HG02973 (cell line): ENCODE measurements at regions not wholly inside any gene's neighbourhood (a gene's known extent, or its start where the extent isn't known, plus 50 kb on each side); places are given as distances from the start of the nearest gene placed in this dataset.

Source experiments
- ATAC-seq: cut with Tn5 transposase; IDR thresholded peaks from one replicate; pipeline ENCODE4 v1.9.1; 2021; ENCODE audit warnings: moderate library complexity; ENCODE audit not compliant: unreplicated experiment

- no peak for ATAC-seq
Measured at GRCh38 chr1:184215274-184215925, 163.9 kb downstream of the TSEN15 start.

GRCh38 chr1:184218458-184219075 is 167.0 kb downstream of the TSEN15 start:
- ATAC-seq, result no peak

GRCh38 chr1:184219414-184219813 is 167.4 kb upstream of the C1orf21 start:
- ATAC-seq, result no peak

- ATAC-seq, result no peak
Measured at GRCh38 chr1:184219883-184220282, 166.9 kb upstream of the C1orf21 start.

- ATAC-seq, result no peak
Measured at GRCh38 chr1:184221087-184221486, 165.7 kb upstream of the C1orf21 start.

- ATAC-seq, result no peak
Measured at GRCh38 chr1:184222652-184223052, 164.2 kb upstream of the C1orf21 start.

GRCh38 chr1:184223216-184223615 is 163.6 kb upstream of the C1orf21 start:
- no peak for ATAC-seq

GRCh38 chr1:184225283-184226099 is 161.3 kb upstream of the C1orf21 start:
- ATAC-seq, result no peak

GRCh38 chr1:184226100-184226487 is 160.7 kb upstream of the C1orf21 start:
- no peak for ATAC-seq

GRCh38 chr1:184228558-184228957 is 158.3 kb upstream of the C1orf21 start:
- ATAC-seq, result no peak

GRCh38 chr1:184237588-184237987 is 149.2 kb upstream of the C1orf21 start:
- no peak for ATAC-seq

GRCh38 chr1:184241446-184241845 is 145.4 kb upstream of the C1orf21 start:
- ATAC-seq, result no peak

- ATAC-seq, result no peak
Measured at GRCh38 chr1:184242507-184242943, 144.3 kb upstream of the C1orf21 start.

- no peak for ATAC-seq
Measured at GRCh38 chr1:184244962-184245361, 141.9 kb upstream of the C1orf21 start.

GRCh38 chr1:184247671-184248070 is 139.2 kb upstream of the C1orf21 start:
- no peak for ATAC-seq

GRCh38 chr1:184253921-184254320 is 132.9 kb upstream of the C1orf21 start:
- no peak for ATAC-seq

GRCh38 chr1:184254849-184255248 is 132.0 kb upstream of the C1orf21 start:
- ATAC-seq, result no peak

- ATAC-seq, result no peak
Measured at GRCh38 chr1:184255560-184255959, 131.3 kb upstream of the C1orf21 start.

GRCh38 chr1:184257873-184258272 is 129.0 kb upstream of the C1orf21 start:
- no peak for ATAC-seq

- ATAC-seq, result no peak
Measured at GRCh38 chr1:184258525-184258924, 128.3 kb upstream of the C1orf21 start.

GRCh38 chr1:184260382-184260781 is 126.4 kb upstream of the C1orf21 start:
- ATAC-seq, result no peak

GRCh38 chr1:184262109-184262508 is 124.7 kb upstream of the C1orf21 start:
- ATAC-seq, result no peak
